Testis (tissue), 2 donors: ENCODE measurements at regions not wholly inside any gene's neighbourhood (a gene's known extent, or its start where the extent isn't known, plus 50 kb on each side); places are given as distances from the start of the nearest gene placed in this dataset.

Experiments used
- POLR2A ChIP-seq: fragments of 450-650 bp; IDR thresholded peaks from one replicate; pipeline ENCODE4 v1.6.1; 2017; ENCODE audit warnings: antibody characterized with exemption, mild to moderate bottlenecking, moderate library complexity
- TF ChIP-seq, protein P1 (sequence below), 3 experiments: fragments of 450-650 bp in 2 of 3; fragments of 200-600 bp in 1 of 3; sonication (generic) in 1 of 3; IDR thresholded peaks; one replicate each; pipeline ENCODE4 v1.5.1; 2016 to 2019; ENCODE audit warnings: antibody characterized with exemption in 3 of 3, mild to moderate bottlenecking in 2 of 3, moderate library complexity in 1 of 3

- TF ChIP-seq, protein P1, sequence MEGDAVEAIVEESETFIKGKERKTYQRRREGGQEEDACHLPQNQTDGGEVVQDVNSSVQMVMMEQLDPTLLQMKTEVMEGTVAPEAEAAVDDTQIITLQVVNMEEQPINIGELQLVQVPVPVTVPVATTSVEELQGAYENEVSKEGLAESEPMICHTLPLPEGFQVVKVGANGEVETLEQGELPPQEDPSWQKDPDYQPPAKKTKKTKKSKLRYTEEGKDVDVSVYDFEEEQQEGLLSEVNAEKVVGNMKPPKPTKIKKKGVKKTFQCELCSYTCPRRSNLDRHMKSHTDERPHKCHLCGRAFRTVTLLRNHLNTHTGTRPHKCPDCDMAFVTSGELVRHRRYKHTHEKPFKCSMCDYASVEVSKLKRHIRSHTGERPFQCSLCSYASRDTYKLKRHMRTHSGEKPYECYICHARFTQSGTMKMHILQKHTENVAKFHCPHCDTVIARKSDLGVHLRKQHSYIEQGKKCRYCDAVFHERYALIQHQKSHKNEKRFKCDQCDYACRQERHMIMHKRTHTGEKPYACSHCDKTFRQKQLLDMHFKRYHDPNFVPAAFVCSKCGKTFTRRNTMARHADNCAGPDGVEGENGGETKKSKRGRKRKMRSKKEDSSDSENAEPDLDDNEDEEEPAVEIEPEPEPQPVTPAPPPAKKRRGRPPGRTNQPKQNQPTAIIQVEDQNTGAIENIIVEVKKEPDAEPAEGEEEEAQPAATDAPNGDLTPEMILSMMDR (IDR thresholded peaks at IDR 0.05): no peak
- no peak for TF ChIP-seq POLR2A
These were observed 306.2 kb downstream of the MATN1 start for GRCh38 chr1:30417001-30417700.
